Mucosa of descending colon (tissue), 3 donors: ENCODE measurements at regions not wholly inside any gene's neighbourhood (a gene's known extent, or its start where the extent isn't known, plus 50 kb on each side); places are given as distances from the start of the nearest gene placed in this dataset.

Experiments
- ATAC-seq: fragments of 200-7000 bp; cut with Tn5 transposase; one replicate; pipeline ENCODE4 v1.9.1; 2020; ENCODE audit warnings: mild to moderate bottlenecking, moderate library complexity
- DNase-seq, 3 donors: peaks; one replicate each; pipeline ENCODE4 v3.0.0-alpha.2; 2020
- H3K36me3 ChIP-seq: fragments of 200-600 bp; one replicate; pipeline ENCODE4 v1.8.0; 2021; ENCODE audit warnings: low read depth, mild to moderate bottlenecking
- H3K4me1 ChIP-seq: fragments of 200-600 bp; one replicate; pipeline ENCODE4 v1.8.0; 2021; ENCODE audit warnings: low read depth, mild to moderate bottlenecking
- H3K4me3 ChIP-seq: fragments of 200-600 bp; one replicate; pipeline ENCODE4 v1.8.0; 2021; ENCODE audit warnings: mild to moderate bottlenecking
- H3K9me3 ChIP-seq: fragments of 200-600 bp; one replicate; pipeline ENCODE4 v1.8.0; 2021; ENCODE audit warnings: mild to moderate bottlenecking
- CTCF ChIP-seq: fragments of 200-600 bp; IDR thresholded peaks from one replicate; pipeline ENCODE4 v1.8.0; 2022; ENCODE audit warnings: antibody characterized with exemption, mild to moderate bottlenecking
- intact Hi-C, 2 donors: fragments of 100-400 bp; cut with DNase I in 1 of 2; cut with micrococcal nuclease in 1 of 2; formaldehyde crosslinking; loops; one replicate each; pipeline versions ENCODE4 v1.11.0 to v1.11.1; 2022; cut with DNase I, micrococcal nuclease
- donor health status: DM: no; HTN: no; CAD: no; lungs with moderate emphysema.
- donor health status: DM: no; HTN: no; CAD: no.
- donor health status: DM: no; HTN: yes; CAD: no.

- ATAC-seq, result no peak
- no peak for TF ChIP-seq CTCF
- H3K9me3 ChIP-seq, result no peaks in the 10 kb centered on the region
Measured at GRCh38 chr16:82497139-82497538, 129.6 kb upstream of the CDH13 start.

GRCh38 chr16:82488460-82488859 lies 138.3 kb upstream of the CDH13 start:
- ATAC-seq (no peak), DNase-seq (no peak)
- Histone ChIP-seq H3K4me3 (no peak overlapping the region), H3K9me3 (no peaks in the 10 kb centered on the region), H3K36me3 (no peaks in the 10 kb centered on the region), H3K4me1 (no peaks in the 10 kb centered on the region)
- intact Hi-C loops, result no loop called here
- no peak for TF ChIP-seq CTCF

More at GRCh38 chr16:82497139-82497538, 129.6 kb upstream of the CDH13 start:
- H3K4me1 ChIP-seq, result no peaks in the 10 kb centered on the region
- H3K36me3 ChIP-seq, result no peaks in the 10 kb centered on the region
- DNase-seq, result no peak
- intact Hi-C loops, result no loop called here
- H3K4me3 ChIP-seq, result no peak overlapping the region

GRCh38 chr16:82481455-82481854 lies 145.3 kb upstream of the CDH13 start:
- no peak for DNase-seq

GRCh38 chr16:82476786-82477185 lies 150.0 kb upstream of the CDH13 start:
- Histone ChIP-seq H3K9me3 (no peaks in the 10 kb centered on the region), H3K4me1 (no peaks in the 10 kb centered on the region), H3K36me3 (no peaks in the 10 kb centered on the region), H3K4me3 (no peak overlapping the region)
- no peak for ATAC-seq
- no peak for TF ChIP-seq CTCF
- DNase-seq, result no peak
- intact Hi-C loops, result no loop called here

More at GRCh38 chr16:82481455-82481854, 145.3 kb upstream of the CDH13 start:
- no peak for ATAC-seq
- no peaks in the 10 kb centered on the region for H3K36me3 ChIP-seq
- no peak overlapping the region for H3K4me3 ChIP-seq
- H3K9me3 ChIP-seq, result no peaks in the 10 kb centered on the region
- H3K4me1 ChIP-seq, result no peaks in the 10 kb centered on the region
- intact Hi-C loops, result no loop called here
- TF ChIP-seq CTCF, result no peak

GRCh38 chr16:82470620-82471152 lies 156.1 kb upstream of the CDH13 start:
- ATAC-seq (peak; percentile 70), DNase-seq (peak in 2 of 3 donors; percentile 26 to 56)
- no peak for TF ChIP-seq CTCF
- intact Hi-C loops, result no loop called here
- Histone ChIP-seq H3K4me3 (no peak overlapping the region), H3K4me1 (peaks cover 4% of the 10 kb centered on the region), H3K36me3 (no peaks in the 10 kb centered on the region), H3K9me3 (no peaks in the 10 kb centered on the region)

- DNase-seq (no peak), ATAC-seq (no peak)
- TF ChIP-seq CTCF, result no peak
- H3K9me3 ChIP-seq, result no peaks in the 10 kb centered on the region
- no peaks in the 10 kb centered on the region for H3K36me3 ChIP-seq
- no peak overlapping the region for H3K4me3 ChIP-seq
- intact Hi-C loops, result no loop called here
- peaks cover 4% of the 10 kb centered on the region for H3K4me1 ChIP-seq
Measured at GRCh38 chr16:82470016-82470415, 156.8 kb upstream of the CDH13 start.
